Ramos (cell line): ENCODE measurements at regions not wholly inside any gene's neighbourhood (a gene's known extent, or its start where the extent isn't known, plus 50 kb on each side); places are given as distances from the start of the nearest gene placed in this dataset.

Experiments used
- in situ Hi-C: fragments of 300-500 bp; cut with MboI; formaldehyde crosslinking; loops from one replicate; pipeline ENCODE4 v1.14.3; 2022; ENCODE audit warnings: low sequenced_read_pairs; ENCODE audit not compliant: unreplicated experiment

DNA sequence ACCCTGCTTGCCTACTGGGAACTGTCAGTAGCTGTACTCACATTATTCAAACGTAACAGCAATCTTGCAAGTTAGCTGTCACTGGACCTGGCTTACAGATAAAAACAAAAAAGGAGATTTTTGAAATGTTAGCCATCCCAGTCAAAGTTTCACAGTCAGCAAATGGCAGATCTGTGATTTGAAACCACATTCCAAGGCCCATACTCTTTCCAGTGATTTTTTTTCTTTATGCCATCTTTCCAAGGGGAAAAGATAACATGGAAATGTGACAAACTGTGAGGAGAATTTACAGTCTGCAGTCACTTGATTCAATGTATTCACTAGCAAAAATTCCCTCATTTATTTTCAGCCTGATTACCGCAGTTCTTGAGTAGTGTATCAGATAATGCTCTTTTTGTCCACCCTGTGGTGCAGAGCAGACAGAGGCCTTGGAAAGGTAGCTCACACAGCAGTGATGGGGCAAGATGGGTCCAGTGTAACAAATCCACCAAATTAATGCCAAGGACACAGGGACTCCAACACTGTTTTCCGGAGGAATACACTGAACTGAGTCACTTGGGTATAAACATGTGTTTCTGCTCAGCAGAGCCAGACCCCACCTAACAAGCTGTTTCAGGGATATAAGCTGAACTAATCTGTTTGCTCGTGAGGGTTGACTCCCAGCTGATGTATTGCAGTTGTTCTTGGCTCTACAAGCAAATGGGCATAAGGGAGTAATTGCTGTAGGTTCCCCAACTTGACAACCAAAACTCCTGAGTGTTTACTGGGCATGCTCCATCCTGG lies 49.9 kb upstream of the ADGRF1 start:
- in situ Hi-C loops, result no loop called here
